ENCODE measurements at regions not wholly inside any gene's neighbourhood (a gene's known extent, or its start where the extent isn't known, plus 50 kb on each side); places are given as distances from the start of the nearest gene placed in this dataset.

GRCh38 chr5:29796013-29796412 lies 1397.5 kb upstream of the CDH6 start:
- TF ChIP-seq, protein P1, sequence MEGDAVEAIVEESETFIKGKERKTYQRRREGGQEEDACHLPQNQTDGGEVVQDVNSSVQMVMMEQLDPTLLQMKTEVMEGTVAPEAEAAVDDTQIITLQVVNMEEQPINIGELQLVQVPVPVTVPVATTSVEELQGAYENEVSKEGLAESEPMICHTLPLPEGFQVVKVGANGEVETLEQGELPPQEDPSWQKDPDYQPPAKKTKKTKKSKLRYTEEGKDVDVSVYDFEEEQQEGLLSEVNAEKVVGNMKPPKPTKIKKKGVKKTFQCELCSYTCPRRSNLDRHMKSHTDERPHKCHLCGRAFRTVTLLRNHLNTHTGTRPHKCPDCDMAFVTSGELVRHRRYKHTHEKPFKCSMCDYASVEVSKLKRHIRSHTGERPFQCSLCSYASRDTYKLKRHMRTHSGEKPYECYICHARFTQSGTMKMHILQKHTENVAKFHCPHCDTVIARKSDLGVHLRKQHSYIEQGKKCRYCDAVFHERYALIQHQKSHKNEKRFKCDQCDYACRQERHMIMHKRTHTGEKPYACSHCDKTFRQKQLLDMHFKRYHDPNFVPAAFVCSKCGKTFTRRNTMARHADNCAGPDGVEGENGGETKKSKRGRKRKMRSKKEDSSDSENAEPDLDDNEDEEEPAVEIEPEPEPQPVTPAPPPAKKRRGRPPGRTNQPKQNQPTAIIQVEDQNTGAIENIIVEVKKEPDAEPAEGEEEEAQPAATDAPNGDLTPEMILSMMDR (IDR thresholded peaks at IDR 0.05), result no peak
- no peak for TF ChIP-seq POLR2A (IDR thresholded peaks at IDR 0.05)

All from Peyer's patch (tissue), 4 donors.